ENCODE measurements at regions not wholly inside any gene's neighbourhood (a gene's known extent, or its start where the extent isn't known, plus 50 kb on each side); places are given as distances from the start of the nearest gene placed in this dataset.
A peak's percentile ranks its signal among the peaks of the same experiment; 100 is the strongest.

DNA sequence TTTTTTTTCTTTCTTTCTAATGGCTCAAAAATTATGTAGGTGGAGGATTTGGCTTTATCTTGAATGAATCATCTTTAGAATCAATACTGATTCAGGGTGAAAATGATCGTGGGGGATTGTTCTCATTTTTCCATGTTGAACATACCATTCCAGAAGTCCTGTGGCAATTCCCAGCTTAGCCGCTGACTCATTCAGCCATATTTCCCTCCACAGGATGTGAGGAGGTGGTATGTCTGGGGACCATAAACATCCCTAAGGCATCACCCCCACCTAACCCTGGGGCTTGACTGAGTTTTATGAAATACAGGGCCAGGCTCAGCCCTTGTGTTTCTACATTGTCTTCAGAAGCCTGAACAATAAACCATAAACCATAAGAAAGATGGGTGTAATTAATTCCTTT lies 92.7 kb upstream of the FN1 start:
- no peaks in the 10 kb centered on the region for H3K36me3 ChIP-seq (ENCODE audit: control insufficient read depth, insufficient read depth, low read length)
- H3K4me3 ChIP-seq (ENCODE audit: extremely low read depth, insufficient read depth, low read length, poor library complexity, severe bottlenecking), result no peak overlapping the region
- peak overlapping the region; percentile 30 for H3K27ac ChIP-seq (ENCODE audit: low read depth, low read length, severe bottlenecking)

GRCh38 chr2:215527736-215528135 lies 91.9 kb upstream of the FN1 start:
- Histone ChIP-seq H3K9me3 (ENCODE audit: control insufficient read depth, low read length) (no peaks in the 10 kb centered on the region), H3K27ac (ENCODE audit: low read depth, low read length, severe bottlenecking) (no peak overlapping the region)

More for the DNA sequence above, 92.7 kb upstream of the FN1 start:
- WGBS, 2 experiments (ENCODE audit: insufficient coverage in 2 of 2), result no CpG with 5 or more reads among the region's 2 CpGs
- Histone ChIP-seq H3K9me3 (ENCODE audit: control insufficient read depth, low read length) (peaks cover 4% of the 10 kb centered on the region), H3K4me1 (ENCODE audit: control insufficient read depth, insufficient read depth, low read length, poor library complexity, severe bottlenecking) (peaks cover 29% of the 10 kb centered on the region)

GRCh38 chr2:215526341-215526740 lies 90.5 kb upstream of the FN1 start:
- no peak overlapping the region for H3K27ac ChIP-seq (ENCODE audit: low read depth, low read length, severe bottlenecking)
- peaks cover 22% of the 10 kb centered on the region for H3K4me1 ChIP-seq (ENCODE audit: control insufficient read depth, insufficient read depth, low read length, poor library complexity, severe bottlenecking)
- H3K4me3 ChIP-seq (ENCODE audit: extremely low read depth, insufficient read depth, low read length, poor library complexity, severe bottlenecking), result no peak overlapping the region
- H3K9me3 ChIP-seq (ENCODE audit: control insufficient read depth, low read length), result no peaks in the 10 kb centered on the region
- no peaks in the 10 kb centered on the region for H3K36me3 ChIP-seq (ENCODE audit: control insufficient read depth, insufficient read depth, low read length)
- 83 to 97% methylated on average over 2 to 3 of the region's 4 CpGs for WGBS, 2 experiments (ENCODE audit: insufficient coverage in 2 of 2)

More at GRCh38 chr2:215527736-215528135, 91.9 kb upstream of the FN1 start:
- Histone ChIP-seq H3K4me3 (ENCODE audit: extremely low read depth, insufficient read depth, low read length, poor library complexity, severe bottlenecking) (no peak overlapping the region), H3K36me3 (ENCODE audit: control insufficient read depth, insufficient read depth, low read length) (no peaks in the 10 kb centered on the region), H3K4me1 (ENCODE audit: control insufficient read depth, insufficient read depth, low read length, poor library complexity, severe bottlenecking) (peaks cover 29% of the 10 kb centered on the region)
- WGBS, 2 experiments (ENCODE audit: insufficient coverage in 2 of 2), result no CpG with 5 or more reads among the region's 1 CpG

DNA sequence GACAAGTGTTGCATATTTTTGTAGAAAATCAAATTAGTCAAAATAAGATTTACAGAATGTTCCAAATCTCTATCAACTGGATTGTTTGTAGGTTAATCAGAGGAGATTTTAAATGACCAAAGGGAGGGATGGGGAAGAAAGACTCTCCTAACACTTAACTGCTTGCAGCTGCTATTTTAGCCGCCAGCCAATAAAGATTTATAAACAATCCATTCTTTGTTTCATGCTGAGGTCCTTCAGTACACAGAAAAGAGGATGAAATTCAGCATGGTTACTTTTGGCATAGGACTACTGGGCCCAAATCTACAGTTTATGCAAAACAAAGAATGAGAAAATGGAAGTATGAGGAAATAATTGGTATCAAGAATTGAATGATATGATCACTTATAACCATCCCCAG lies 86.4 kb upstream of the FN1 start:
- Histone ChIP-seq H3K4me3 (ENCODE audit: extremely low read depth, insufficient read depth, low read length, poor library complexity, severe bottlenecking) (no peak overlapping the region), H3K36me3 (ENCODE audit: control insufficient read depth, insufficient read depth, low read length) (no peaks in the 10 kb centered on the region), H3K4me1 (ENCODE audit: control insufficient read depth, insufficient read depth, low read length, poor library complexity, severe bottlenecking) (no peaks in the 10 kb centered on the region), H3K27ac (ENCODE audit: low read depth, low read length, severe bottlenecking) (no peak overlapping the region), H3K9me3 (ENCODE audit: control insufficient read depth, low read length) (no peaks in the 10 kb centered on the region)
- no CpG with 5 or more reads among the region's 1 CpG for WGBS, 2 experiments (ENCODE audit: insufficient coverage in 2 of 2)

- no CpG with 5 or more reads among the region's 3 CpGs for WGBS, 2 experiments (ENCODE audit: insufficient coverage in 2 of 2)
- Histone ChIP-seq H3K9me3 (ENCODE audit: control insufficient read depth, low read length) (no peaks in the 10 kb centered on the region), H3K4me3 (ENCODE audit: extremely low read depth, insufficient read depth, low read length, poor library complexity, severe bottlenecking) (no peak overlapping the region), H3K27ac (ENCODE audit: low read depth, low read length, severe bottlenecking) (no peak overlapping the region), H3K36me3 (ENCODE audit: control insufficient read depth, insufficient read depth, low read length) (no peaks in the 10 kb centered on the region), H3K4me1 (ENCODE audit: control insufficient read depth, insufficient read depth, low read length, poor library complexity, severe bottlenecking) (no peaks in the 10 kb centered on the region)
Measured at GRCh38 chr2:215521031-215521430, 85.2 kb upstream of the FN1 start.

DNA sequence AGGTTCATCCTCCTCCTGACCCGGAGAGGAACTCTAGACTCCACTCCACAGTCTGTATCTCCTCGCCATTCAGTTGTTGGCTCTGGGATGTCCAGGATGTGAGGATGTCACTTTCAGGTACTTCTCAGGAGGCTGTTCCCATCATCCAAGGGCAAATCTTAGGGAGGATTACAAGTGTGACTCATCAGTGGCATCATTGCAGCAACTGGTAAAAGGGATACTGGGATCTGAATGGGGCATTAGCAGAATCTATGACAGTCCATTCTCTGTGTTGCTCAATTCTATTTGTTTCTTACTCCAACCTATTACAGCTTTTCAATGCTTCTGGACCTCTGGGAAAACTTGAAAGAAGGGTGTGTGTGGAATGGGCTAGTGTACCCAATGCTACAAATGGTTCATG lies 81.5 kb upstream of the FN1 start:
- Histone ChIP-seq H3K4me3 (ENCODE audit: extremely low read depth, insufficient read depth, low read length, poor library complexity, severe bottlenecking) (no peak overlapping the region), H3K27ac (ENCODE audit: low read depth, low read length, severe bottlenecking) (no peak overlapping the region), H3K9me3 (ENCODE audit: control insufficient read depth, low read length) (no peaks in the 10 kb centered on the region), H3K4me1 (ENCODE audit: control insufficient read depth, insufficient read depth, low read length, poor library complexity, severe bottlenecking) (no peaks in the 10 kb centered on the region), H3K36me3 (ENCODE audit: control insufficient read depth, insufficient read depth, low read length) (no peaks in the 10 kb centered on the region)
- WGBS, 2 experiments (ENCODE audit: insufficient coverage in 2 of 2), result 86% methylated on average over 2 of the region's 2 CpGs; no CpG with 5 or more reads in 1 of the 2 experiments

DNA sequence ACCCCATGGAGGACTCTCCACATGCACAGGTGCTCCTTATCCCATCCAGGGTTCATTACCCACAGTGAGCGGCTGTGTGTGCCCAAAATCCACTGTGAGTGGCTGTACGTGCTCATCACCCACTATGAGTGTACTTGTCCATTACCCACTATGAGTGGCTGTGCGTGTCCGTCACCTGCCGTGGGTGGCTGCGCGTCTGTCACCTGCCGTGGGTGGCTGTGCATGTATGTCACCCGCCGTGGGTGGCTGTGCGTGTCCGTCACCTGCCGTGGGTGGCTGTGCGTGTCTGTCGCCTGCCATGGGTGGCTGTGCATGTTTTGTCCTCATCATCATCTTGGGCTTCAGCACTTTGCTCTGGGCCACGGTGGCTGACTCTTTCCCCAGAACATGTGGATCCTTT lies 78.6 kb upstream of the FN1 start:
- no peak overlapping the region for H3K27ac ChIP-seq (ENCODE audit: low read depth, low read length, severe bottlenecking)
- H3K4me3 ChIP-seq (ENCODE audit: extremely low read depth, insufficient read depth, low read length, poor library complexity, severe bottlenecking), result no peak overlapping the region
- no peaks in the 10 kb centered on the region for H3K4me1 ChIP-seq (ENCODE audit: control insufficient read depth, insufficient read depth, low read length, poor library complexity, severe bottlenecking)
- 99% methylated on average over 15 of the region's 16 CpGs for WGBS, 2 experiments (ENCODE audit: insufficient coverage in 2 of 2)
- no peaks in the 10 kb centered on the region for H3K36me3 ChIP-seq (ENCODE audit: control insufficient read depth, insufficient read depth, low read length)
- H3K9me3 ChIP-seq (ENCODE audit: control insufficient read depth, low read length), result no peaks in the 10 kb centered on the region

- Histone ChIP-seq H3K4me3 (ENCODE audit: extremely low read depth, insufficient read depth, low read length, poor library complexity, severe bottlenecking) (no peak overlapping the region), H3K27ac (ENCODE audit: low read depth, low read length, severe bottlenecking) (no peak overlapping the region), H3K9me3 (ENCODE audit: control insufficient read depth, low read length) (no peaks in the 10 kb centered on the region), H3K36me3 (ENCODE audit: control insufficient read depth, insufficient read depth, low read length) (no peaks in the 10 kb centered on the region), H3K4me1 (ENCODE audit: control insufficient read depth, insufficient read depth, low read length, poor library complexity, severe bottlenecking) (peaks cover 3% of the 10 kb centered on the region)
- WGBS, 2 experiments (ENCODE audit: insufficient coverage in 2 of 2), result 89 to 93% methylated on average over 6 of the region's 6 CpGs
Measured at GRCh38 chr2:215511454-215512346, 75.8 kb upstream of the FN1 start.

DNA sequence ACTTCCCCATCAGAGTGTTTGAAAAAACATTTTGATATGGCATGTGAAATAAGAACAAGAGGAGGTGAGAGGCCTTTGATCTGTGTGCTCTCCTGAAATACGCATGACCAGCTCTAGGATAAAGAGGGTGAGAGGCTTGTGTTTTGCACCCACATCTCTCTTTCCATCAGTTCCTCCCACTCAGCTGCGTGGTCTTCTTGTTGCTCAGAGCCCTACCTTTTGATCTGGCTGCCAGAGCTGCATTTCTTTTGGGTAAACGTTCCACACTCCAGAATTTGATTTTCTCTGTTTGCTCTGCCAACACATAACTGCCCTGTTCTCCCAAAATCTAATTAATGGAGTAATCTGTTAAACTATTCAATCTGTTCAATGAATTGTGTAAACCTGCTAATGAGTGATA lies 72.0 kb upstream of the FN1 start:
- H3K27ac ChIP-seq (ENCODE audit: low read depth, low read length, severe bottlenecking), result no peak overlapping the region
- H3K4me1 ChIP-seq (ENCODE audit: control insufficient read depth, insufficient read depth, low read length, poor library complexity, severe bottlenecking), result peaks cover 8% of the 10 kb centered on the region
- no peak overlapping the region for H3K4me3 ChIP-seq (ENCODE audit: extremely low read depth, insufficient read depth, low read length, poor library complexity, severe bottlenecking)
- 60 to 65% methylated on average over 2 to 3 of the region's 3 CpGs for WGBS, 2 experiments (ENCODE audit: insufficient coverage in 2 of 2)
- no peaks in the 10 kb centered on the region for H3K36me3 ChIP-seq (ENCODE audit: control insufficient read depth, insufficient read depth, low read length)
- no peaks in the 10 kb centered on the region for H3K9me3 ChIP-seq (ENCODE audit: control insufficient read depth, low read length)

DNA sequence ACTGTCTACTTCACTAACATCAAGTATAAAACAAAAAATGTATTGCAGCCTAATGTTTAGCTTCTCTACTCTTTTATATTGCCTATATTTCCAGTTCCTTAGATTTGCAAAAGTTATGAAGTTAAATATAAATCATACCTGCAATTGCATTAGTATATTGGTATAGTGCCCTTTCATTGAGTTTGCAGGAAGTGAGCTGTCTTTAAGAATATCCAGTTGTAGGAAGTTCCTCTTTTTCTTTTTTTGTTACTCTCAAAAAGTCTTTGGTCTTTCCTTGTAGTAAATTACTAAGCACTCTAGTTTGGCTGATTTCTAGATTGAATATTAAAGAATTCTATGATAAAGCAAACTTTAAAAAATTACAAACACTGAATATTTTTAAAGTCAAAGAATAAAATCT lies 71.3 kb upstream of the FN1 start:
- Histone ChIP-seq H3K4me3 (ENCODE audit: extremely low read depth, insufficient read depth, low read length, poor library complexity, severe bottlenecking) (no peak overlapping the region), H3K4me1 (ENCODE audit: control insufficient read depth, insufficient read depth, low read length, poor library complexity, severe bottlenecking) (peaks cover 8% of the 10 kb centered on the region), H3K36me3 (ENCODE audit: control insufficient read depth, insufficient read depth, low read length) (no peaks in the 10 kb centered on the region), H3K27ac (ENCODE audit: low read depth, low read length, severe bottlenecking) (no peak overlapping the region), H3K9me3 (ENCODE audit: control insufficient read depth, low read length) (no peaks in the 10 kb centered on the region)

GRCh38 chr2:215506604-215506990 lies 70.7 kb upstream of the FN1 start:
- no peak overlapping the region for H3K27ac ChIP-seq (ENCODE audit: low read depth, low read length, severe bottlenecking)
- no peaks in the 10 kb centered on the region for H3K36me3 ChIP-seq (ENCODE audit: control insufficient read depth, insufficient read depth, low read length)
- peaks cover 8% of the 10 kb centered on the region for H3K4me1 ChIP-seq (ENCODE audit: control insufficient read depth, insufficient read depth, low read length, poor library complexity, severe bottlenecking)
- no peak overlapping the region for H3K4me3 ChIP-seq (ENCODE audit: extremely low read depth, insufficient read depth, low read length, poor library complexity, severe bottlenecking)
- no peaks in the 10 kb centered on the region for H3K9me3 ChIP-seq (ENCODE audit: control insufficient read depth, low read length)
